MM.1S (cell line): ENCODE measurements at regions not wholly inside any gene's neighbourhood (a gene's known extent, or its start where the extent isn't known, plus 50 kb on each side); places are given as distances from the start of the nearest gene placed in this dataset.

Experiments
- EZH2 ChIP-seq: fragments of 300-600 bp; sonication (generic); optimal IDR thresholded peaks from 2 replicates; pipeline ENCODE3; 2017; ENCODE audit warnings: low read depth, mild to moderate bottlenecking, antibody characterized with exemption, low read length, mixed read lengths
- TF ChIP-seq, protein P1 (sequence below): fragments of 300-600 bp; sonication (generic); IDR thresholded peaks from 2 replicates; pipeline ENCODE4 v1.5.1; 2016; ENCODE audit warnings: antibody characterized with exemption, low read length, mixed read lengths

DNA sequence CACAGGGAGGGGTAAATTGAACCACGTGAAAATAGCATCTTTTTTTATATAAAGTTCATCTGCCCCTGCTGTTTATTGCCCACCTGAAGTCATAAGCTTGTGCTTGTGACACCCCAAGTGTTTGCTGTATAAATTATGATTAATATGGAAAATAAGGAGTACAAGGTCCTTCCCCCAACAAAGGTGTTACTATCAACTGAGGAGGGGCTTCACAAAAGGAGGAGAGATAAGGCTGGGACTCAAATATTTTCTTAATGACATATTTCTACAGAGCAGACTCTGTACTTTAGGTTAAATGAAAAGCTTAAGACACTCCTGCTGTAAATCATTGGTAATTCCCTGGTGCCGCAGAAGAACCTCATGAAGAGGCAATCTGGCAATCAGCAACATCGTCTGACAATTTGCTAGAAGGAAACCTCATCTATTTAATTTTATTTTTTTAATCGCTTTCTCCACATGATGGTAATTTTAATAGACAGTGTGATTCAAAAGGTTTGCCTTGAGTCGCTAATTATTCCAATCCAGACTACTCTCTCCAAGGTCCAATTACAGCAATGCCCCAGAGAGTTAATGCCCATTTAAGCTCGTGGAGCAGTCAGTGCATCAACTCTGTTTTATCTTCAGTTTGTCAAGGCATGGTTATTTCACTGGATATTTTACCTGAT lies 1432.4 kb downstream of the FAM181B start:
- TF ChIP-seq, protein P1, sequence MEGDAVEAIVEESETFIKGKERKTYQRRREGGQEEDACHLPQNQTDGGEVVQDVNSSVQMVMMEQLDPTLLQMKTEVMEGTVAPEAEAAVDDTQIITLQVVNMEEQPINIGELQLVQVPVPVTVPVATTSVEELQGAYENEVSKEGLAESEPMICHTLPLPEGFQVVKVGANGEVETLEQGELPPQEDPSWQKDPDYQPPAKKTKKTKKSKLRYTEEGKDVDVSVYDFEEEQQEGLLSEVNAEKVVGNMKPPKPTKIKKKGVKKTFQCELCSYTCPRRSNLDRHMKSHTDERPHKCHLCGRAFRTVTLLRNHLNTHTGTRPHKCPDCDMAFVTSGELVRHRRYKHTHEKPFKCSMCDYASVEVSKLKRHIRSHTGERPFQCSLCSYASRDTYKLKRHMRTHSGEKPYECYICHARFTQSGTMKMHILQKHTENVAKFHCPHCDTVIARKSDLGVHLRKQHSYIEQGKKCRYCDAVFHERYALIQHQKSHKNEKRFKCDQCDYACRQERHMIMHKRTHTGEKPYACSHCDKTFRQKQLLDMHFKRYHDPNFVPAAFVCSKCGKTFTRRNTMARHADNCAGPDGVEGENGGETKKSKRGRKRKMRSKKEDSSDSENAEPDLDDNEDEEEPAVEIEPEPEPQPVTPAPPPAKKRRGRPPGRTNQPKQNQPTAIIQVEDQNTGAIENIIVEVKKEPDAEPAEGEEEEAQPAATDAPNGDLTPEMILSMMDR, result no peak
- no peak for TF ChIP-seq EZH2
